ENCODE measurements at regions not wholly inside any gene's neighbourhood (a gene's known extent, or its start where the extent isn't known, plus 50 kb on each side); places are given as distances from the start of the nearest gene placed in this dataset.
"Not testable (repeated sequence)": the region's sequence is repeated elsewhere in the genome, so short reads cannot be mapped to it uniquely, and the experiment has no call there.

GRCh38 chr1:243996223-243996622, 54.9 kb upstream of the ZBTB18 start:
- no peak for DNase-seq (ENCODE audit: low spot score)

GRCh38 chr1:243991650-243992049, 59.4 kb upstream of the ZBTB18 start:
- no peak for DNase-seq (ENCODE audit: low spot score)

GRCh38 chr1:243984788-243985187, 66.3 kb upstream of the ZBTB18 start:
- no peak for DNase-seq (ENCODE audit: low spot score)

DNA sequence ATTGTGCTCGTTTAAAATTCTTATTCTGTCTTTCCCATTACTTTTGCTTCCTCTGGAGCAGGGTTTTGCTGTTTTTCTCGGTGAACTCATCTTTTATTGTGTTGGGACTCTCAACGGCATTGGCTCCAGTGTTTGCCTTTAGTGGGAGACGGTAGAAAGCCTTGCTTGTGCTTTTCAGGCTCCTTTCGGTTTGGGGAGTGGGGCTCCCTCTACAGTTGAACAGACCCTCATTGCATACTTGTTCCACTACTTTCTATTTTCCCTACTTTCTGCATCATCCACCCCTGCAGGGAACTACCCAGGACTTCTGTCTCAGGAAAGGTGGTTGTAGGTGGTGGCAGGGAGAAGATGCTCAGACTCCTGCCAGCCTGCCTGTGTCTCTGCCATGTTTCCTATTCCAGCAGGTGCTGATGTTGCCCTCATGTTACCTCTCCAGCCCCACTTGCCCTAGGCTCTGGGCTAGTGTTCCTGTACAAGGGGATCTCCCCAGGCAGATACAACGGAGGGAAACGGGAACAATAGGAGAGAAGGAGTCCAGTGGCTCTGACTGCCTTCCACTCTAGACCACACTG, 68.5 kb upstream of the ZBTB18 start:
- DNase-seq (ENCODE audit: low spot score), result no peak

DNA sequence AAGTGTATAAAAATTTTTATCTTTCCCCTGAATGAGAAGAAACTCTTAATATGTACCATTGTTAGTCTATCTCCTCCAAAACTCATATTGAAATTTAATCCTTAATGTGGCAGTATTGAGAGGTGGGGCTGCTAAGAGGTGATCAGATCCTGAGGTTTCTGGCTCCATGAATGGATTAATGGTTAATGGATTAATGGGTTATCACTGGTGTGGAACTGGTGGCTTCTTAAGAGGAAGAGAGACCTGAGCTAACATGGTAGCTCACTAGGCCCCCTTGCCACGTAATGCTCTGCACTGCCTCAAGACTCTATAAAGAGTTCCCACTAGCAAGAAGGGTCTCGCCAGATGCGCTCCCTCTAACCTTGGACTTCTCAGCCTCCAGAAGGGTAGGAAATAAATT, 70.6 kb upstream of the ZBTB18 start:
- no peak for DNase-seq (ENCODE audit: low spot score)

GRCh38 chr1:243980071-243980470, 71.0 kb upstream of the ZBTB18 start:
- DNase-seq (ENCODE audit: low spot score), result no peak

DNA sequence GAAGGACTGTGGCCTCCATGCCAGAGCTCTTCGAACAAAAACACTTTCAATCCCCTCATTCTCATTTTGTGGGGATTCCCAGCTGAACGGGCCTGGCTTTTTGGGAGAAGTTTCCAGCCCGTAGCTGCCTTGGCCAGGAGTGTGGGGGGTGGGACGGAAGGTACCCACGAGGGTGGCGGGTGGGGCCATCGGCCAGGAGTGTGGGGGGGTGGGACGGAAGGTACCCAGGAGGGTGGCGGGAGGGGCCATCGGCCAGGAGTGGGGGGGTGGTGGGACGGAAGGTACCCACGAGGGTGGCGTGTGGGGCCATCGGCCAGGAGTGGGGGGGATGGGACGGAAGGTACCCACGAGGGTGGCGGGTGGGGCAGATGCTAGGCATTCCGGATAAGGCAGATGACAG, 71.7 kb upstream of the ZBTB18 start:
- DNase-seq (ENCODE audit: low spot score), result no peak

DNA sequence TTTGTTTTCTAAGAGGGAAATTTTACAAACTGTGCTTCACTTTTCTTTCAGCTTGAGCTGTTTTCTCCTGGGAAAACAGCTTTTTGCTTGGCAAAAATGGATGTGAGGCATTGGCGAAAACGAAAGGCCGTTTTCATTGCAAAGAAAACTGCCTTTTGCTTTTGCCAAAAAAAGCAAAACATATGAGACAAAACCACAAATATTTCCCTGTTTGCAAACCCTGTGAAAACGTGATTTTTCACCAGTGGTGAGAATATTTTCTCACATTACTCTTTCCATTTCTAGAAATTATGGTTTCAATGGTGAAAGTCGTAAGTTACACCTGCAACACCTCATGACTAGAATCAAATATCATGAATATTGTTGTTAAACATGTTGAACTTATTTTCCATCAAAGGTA, 74.0 kb upstream of the ZBTB18 start:
- DNase-seq (ENCODE audit: low spot score), result no peak

- DNase-seq (ENCODE audit: low spot score), result no peak
These were observed 76.4 kb upstream of the ZBTB18 start for GRCh38 chr1:243974451-243975292.

DNA sequence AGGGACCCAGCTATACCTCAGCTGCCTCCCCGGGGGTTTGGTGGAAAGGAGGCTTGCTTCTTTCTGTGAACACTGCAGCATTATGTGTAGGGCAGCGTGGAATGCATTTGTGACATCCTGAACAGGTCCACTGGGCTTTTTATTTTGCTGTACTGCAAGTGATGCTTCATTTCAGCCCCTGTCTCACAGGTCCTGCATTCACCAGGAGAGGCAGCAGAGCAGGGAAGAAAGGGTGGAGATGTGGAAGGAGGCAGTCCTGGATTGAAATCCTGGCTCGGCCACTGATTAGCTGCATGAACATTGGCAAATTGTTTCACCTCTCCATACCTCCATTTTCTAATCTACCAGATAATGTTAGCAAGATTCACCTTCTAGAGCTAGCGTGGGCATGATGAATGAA, 77.9 kb upstream of the ZBTB18 start:
- DNase-seq (ENCODE audit: low spot score), result no peak

GRCh38 chr1:243970077-243970476, 81.0 kb upstream of the ZBTB18 start:
- DNase-seq (ENCODE audit: low spot score), result no peak

- DNase-seq (ENCODE audit: low spot score), result no peak
These were observed 82.7 kb upstream of the ZBTB18 start for GRCh38 chr1:243968413-243968812.

GRCh38 chr1:243964915-243965314, 86.2 kb upstream of the ZBTB18 start:
- DNase-seq (ENCODE audit: low spot score), result no peak

DNA sequence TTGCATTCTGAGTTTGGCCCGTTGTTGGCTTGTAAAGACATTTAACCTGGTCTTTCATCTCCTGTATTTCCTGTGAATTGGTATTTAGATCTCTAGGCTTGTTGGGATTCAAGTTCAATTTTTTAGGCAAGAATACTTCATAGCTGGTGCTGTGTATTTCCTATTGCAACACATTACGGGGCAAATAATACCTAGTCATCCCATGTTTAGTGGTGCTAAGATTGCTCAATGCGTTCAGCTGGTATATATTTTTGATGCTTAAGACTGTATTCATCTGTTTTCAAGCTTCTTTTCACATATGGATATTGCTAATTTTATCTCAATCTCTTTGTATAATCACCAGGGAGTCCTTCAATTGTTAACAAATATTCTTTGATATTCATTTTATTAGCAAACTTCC, 87.5 kb upstream of the ZBTB18 start:
- DNase-seq (ENCODE audit: low spot score), result no peak

GRCh38 chr1:243962541-243962940, 88.5 kb upstream of the ZBTB18 start:
- no peak for DNase-seq (ENCODE audit: low spot score)

DNA sequence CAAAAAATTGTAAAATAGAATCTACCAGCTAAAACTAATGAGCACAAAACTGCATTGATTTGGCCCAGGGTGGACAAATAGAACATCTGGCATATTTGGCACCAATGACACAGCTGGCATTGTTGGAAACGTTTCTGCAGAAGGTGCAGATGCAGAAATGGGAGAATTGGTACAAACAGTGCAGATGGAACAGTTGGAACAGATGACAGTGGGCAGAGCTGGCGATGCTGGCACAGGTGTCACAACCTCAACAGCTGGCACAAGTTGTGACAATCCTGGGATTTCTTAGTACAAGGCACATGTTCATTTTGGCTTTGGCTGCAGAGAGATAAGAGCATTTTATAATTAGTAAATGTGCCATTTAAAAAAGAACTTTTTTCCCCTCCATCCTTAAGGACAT, 91.1 kb upstream of the ZBTB18 start:
- DNase-seq (ENCODE audit: low spot score), result no peak

GRCh38 chr1:243957141-243957540, 93.9 kb upstream of the ZBTB18 start:
- no peak for DNase-seq (ENCODE audit: low spot score)

DNA sequence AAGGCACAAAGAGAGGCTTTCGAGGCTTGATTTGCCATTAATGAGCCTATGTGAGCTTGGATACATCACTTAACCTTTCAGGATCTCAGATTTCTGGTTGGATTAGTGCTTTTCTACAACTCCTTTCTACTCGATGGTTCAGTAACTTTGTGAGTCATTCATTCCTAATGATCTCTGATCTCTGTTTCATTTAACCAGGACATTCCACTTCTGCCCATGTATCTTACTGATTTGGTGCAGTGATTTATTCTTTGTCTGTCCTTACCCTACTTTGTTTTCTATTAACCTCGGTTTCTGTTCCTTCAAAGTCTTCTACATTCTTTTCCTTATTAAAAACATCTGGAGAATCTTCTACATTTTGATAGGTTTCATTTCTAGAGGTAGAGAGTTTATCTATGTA, 94.6 kb upstream of the ZBTB18 start:
- DNase-seq (ENCODE audit: low spot score), result no peak

DNA sequence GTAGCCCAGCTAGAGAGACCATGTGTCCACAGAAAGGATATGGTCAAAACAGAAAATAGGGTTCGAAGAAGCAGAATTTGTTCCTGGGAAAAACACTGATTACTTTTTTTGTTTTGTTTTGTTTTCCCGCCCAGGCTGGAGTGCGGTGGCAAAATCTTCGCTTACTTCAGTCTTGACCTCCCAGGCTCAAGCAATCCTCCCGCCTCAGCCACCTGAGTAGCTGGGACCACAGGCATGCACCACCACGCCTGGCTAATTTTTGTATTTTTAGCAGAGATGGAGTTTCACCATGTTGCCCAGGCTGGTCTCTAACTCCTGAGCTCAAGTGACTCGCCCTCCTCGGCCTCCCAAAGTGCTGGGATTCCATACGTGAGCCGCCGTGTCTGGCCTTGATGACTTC, 99.9 kb upstream of the ZBTB18 start:
- not testable (repeated sequence) for DNase-seq (ENCODE audit: low spot score)

- no peak for DNase-seq (ENCODE audit: low spot score)
These were observed 100.1 kb upstream of the AKT3 start for GRCh38 chr1:243950166-243950565.

DNA sequence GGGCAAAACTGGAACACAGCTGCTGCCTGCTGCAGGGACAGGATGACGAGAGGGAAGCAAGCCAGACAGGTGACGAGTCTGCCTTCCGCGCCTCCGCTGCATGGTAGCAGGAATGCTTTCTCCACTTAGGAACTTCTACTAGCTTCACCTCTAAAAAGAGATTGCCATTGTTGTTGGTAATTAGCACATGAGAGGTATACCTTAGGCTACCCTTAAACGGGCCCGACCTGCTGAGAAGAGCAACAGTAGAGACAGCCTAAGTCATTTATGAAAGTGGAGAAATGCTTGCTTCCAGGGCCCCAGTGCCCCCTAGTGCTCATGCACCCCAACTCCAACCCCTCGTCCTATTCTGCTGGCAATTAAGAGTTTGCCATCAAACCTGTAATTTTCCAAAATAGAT, 96.9 kb upstream of the AKT3 start:
- DNase-seq (ENCODE audit: low spot score), result no peak

- DNase-seq (ENCODE audit: low spot score), result no peak
These were observed 96.2 kb upstream of the AKT3 start for GRCh38 chr1:243946253-243946652.

- no peak for DNase-seq (ENCODE audit: low spot score)
These were observed 95.7 kb upstream of the AKT3 start for GRCh38 chr1:243945727-243946126.

Data from RKO (cell line).